NCI-H146 treated with DMSO at 0.1 percent for 48 hours (cell line): ENCODE measurements at regions not wholly inside any gene's neighbourhood (a gene's known extent, or its start where the extent isn't known, plus 50 kb on each side); places are given as distances from the start of the nearest gene placed in this dataset.
"Not testable (repeated sequence)": the region's sequence is repeated elsewhere in the genome, so short reads cannot be mapped to it uniquely, and the experiment has no call there.

Source experiments
- DNase-seq: peaks from one replicate; lab custom pipeline; 2025; ENCODE audit not compliant: unreplicated experiment; lab: John Stamatoyannopoulos, UW

- DNase-seq = not testable (repeated sequence)
Measured at GRCh38 chrX:66692512-66692911, 53.6 kb upstream of the EDA2R start.
